Kidney capillary endothelial cell (primary cell): ENCODE measurements at regions not wholly inside any gene's neighbourhood (a gene's known extent, or its start where the extent isn't known, plus 50 kb on each side); places are given as distances from the start of the nearest gene placed in this dataset.

Experiments used
- DNase-seq: peaks from one replicate; pipeline ENCODE4 v3.0.0-alpha.2; 2018; ENCODE audit warnings: low spot score

DNA sequence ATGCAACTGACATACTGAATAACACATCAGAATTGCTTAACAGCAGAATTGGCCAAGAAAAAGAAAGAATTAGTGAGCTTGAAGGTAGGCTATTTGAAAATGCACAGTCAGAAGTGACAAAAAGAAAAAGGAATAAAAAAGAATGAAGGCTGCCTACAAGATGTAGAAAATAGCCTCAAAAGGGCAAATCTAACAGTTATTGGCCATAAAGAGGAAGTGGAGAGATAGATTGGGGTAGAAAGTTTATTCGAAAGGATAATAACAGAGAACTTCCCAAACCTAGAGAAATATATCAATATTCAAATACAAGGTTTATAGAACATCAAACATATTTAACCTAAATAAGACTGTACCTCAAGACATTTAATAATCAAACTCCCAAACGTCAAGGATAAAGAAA is 67.5 kb downstream of the ATP6V1G3 start:
- no peak for DNase-seq

DNA sequence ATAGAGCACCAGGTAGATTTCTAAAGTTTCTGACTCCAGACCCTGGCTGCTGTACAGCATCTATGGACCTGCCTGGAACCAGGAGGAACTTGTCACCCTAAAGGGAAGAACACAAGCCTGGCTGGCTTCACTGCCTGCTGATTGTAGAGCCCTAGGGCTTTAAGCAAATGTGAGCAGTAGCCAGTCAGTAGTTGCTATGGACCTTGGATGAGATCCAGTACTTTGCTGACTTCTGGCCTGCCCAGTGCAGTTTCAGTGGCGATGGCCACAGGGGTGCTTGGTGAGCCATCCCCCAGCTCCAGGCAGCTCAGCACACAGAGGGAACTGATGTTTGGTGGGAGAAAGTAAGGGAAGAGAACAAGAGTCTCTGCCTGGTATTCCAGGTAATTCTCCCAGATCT is 68.4 kb downstream of the ATP6V1G3 start:
- no peak for DNase-seq

DNA sequence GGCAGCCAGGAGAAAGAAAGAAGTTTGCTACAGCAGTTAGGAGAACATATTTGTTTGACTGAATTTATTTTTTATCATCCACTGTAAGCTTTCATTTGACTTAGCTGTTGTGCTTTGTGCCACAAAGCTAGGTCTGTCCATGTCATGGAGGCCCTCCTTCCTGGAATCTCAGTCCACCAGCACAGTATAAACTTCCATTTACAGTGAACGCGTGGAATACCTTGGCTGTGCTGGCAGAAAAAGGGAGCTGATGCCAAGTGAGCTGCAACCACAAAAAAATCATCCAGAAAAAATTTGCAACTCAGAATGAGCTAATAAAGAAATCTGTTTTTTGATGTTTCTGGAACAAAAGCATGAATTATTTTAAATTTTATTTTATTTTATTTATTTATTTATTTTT is 72.6 kb downstream of the ATP6V1G3 start:
- no peak for DNase-seq

DNA sequence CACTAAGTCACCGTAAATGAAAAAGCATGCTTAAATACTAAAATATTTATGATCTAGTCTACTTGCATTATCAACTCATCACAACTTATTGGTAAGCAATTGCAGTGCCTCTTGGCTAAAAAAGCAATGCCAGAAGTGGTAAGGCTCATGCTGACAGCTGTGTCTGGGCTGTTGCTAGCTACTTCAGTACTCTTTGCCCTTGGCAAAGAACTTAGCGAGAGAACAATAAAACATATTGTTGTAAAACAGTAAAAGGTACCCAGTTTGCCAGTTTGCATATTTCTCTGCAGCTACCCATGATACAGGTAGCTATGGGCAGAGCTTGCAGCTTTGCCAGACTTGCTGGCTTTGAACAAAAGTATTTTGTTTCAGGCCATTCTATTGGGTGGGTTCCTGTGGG is 73.1 kb downstream of the ATP6V1G3 start:
- no peak for DNase-seq

DNA sequence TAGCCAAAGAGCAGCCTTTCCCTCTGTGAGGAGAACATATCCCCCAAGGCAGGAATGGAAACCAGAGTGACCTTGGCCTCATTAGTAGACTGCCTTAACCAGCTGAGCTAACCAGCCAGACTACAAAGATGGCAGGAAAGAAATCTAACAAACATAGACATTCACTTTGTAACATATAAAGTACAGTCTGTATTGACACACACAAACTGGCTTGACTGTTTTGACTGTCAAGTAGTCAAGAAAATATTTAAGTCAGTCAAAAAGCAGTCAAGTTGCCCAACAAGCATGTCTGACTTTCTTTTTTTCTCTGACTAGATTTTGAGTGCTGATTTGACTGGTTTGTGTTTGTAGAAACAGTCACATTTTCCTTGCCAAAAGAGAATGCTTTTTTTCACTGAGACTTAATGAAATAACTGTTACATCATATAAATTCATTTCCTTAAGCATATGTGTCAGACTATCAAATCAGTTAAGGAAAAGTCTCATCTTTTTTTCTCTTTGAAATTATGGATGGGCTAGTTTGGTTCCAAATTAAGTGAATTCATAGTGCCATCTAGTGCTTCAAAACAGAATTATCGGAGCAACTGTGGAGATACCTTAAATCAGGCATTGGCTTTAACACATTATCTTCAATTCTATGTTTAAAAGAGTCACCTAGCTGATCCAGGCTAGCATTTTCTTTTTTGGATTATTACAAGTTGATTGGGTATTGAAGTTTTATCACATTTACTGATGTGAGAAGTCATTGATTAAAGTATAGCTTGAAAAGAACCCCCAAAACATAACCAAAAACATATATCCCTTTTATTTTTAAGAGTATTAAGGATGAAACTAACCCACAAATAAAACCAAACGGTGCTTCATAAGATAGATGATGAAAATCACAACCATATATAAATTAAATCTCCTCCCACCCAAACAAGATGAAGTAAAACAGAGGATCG is 75.0 kb downstream of the ATP6V1G3 start:
- peak; percentile 60 for DNase-seq

DNA sequence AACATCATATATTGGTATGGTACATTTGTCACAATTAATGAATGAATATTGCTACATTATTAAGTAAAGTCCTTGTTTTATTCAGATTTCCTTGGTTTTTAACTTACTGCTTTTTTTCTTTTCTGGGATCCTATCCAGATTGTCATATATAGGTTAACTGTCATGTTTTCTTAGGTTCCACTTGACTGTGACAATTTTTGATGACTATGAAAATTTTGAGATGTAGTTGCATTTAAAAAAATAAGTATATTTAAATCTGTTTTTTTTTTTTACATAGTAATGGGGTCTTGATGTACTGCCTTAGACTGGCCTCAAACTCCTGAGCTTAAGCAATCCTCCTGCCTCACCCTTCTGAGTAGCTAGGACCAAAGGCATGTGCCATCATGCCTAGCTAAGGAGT is 76.8 kb downstream of the ATP6V1G3 start:
- DNase-seq, result no peak

DNA sequence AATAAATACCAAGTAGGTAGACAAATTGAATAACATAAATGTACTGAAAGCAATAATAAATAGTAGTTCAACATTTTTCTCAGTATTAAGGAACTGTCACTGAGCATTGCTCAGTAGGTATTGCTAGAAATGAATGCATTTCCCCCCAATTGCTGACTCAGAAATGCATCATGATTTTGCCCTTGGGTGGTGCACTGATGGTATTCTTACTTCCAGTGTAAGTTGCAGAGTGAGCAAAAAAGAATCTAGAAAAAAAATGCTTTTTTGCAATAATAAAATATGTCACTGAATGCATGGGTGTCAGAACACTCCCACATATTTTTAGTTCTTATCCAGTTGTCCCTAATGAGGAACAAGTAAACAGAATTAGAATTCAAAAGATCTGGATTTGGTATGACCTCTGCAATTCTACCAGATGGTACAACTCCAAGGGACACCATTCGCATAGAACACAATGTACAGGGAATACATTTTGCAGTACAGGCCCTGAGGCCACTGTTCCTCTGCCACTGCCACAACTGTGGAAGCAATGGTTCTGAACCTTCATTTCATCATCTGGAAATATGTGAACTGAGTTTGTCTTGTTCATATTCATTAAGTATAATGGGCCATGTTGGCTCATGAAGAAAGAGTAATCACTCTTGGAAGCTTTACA is 78.0 kb downstream of the ATP6V1G3 start:
- DNase-seq, result peak; percentile 42

DNA sequence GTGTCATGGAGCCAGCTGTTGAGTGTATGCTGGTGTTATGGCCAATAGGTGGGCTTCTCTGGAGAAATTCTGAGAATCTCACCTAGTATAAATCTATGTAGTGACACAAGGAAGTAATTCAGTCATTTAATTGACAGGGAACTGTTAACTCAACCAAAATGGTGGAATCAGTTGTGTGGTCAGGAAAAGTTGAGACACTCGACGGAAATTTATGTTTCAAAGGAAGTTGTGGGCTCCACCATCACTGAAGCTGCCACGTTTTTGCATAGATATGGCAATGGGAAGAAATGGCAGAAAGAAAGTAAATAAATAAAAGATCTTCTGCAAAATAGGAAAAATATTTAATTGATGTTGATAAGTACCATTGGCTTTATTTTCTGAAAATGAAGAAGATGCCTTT is 84.5 kb downstream of the ATP6V1G3 start:
- no peak for DNase-seq

DNA sequence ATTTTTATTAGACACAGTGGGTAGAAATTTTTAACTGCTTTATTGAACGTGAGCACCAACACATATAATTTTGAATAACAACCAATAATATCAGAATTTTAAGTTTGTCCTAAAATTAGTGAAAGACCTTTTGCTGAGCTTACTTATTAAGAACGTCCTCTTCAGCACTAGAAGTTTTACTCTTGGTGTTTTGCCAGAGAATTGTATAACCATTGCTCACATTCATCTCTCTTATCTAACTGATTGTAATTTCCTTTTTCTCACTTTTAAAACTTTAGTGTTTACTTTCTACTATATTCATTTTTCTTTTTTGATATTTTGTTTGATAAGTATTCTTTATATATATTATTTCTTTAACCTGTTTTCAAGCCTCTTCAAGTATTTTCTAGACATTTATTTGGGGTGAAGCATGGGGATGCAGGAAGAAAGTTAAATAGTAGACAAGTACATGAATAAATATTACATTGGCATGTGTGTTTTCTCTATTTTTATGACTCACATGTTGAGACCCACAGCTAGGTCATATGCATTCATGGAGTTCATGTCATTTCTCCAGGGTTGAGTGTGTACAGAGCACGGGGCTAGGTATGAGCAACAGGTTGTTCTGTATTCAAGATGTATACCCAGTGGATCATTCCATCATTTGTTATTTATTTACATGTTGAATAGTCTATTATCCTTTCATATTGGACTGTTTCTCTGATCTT is 90.6 kb downstream of the ATP6V1G3 start:
- DNase-seq, result no peak

DNA sequence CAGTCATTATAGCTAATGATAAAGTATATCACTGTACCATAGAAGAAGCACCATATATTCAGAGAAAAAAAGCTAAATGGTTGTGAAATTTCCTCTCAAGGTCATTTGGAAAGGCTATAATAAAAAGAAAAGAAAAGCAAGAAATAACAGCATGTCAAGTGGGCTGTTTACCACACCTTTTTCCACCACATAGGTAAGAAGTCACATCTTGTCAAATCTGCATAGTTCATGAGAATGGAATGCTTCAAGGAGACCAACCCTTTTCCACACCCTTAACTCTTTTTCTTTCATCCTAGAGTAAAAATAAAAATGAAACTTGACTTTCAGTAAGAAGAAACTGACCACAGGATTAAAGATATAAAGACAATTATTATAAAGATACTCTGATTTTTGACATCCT is 91.2 kb downstream of the ATP6V1G3 start:
- no peak for DNase-seq

DNA sequence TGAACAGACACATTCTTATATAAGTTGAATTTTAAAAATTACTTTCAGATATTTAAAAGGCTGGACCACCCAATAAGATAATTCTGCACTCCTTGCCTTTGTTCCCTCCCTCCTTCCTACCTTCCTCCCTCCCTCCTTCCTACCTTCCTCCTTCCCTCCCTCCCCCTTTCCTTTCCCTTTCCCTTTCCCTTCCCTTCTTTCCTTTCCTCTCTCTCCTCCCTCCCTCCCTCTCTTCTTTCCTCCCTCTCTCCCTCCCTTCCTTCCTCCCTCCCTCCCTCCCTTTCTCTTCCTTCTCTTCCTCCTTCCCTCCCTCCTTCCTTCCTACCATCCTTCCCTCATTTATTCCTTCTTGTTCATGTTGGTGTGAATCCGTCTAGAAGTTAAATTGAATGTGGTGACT is 93.0 kb downstream of the ATP6V1G3 start:
- DNase-seq, result no peak

DNA sequence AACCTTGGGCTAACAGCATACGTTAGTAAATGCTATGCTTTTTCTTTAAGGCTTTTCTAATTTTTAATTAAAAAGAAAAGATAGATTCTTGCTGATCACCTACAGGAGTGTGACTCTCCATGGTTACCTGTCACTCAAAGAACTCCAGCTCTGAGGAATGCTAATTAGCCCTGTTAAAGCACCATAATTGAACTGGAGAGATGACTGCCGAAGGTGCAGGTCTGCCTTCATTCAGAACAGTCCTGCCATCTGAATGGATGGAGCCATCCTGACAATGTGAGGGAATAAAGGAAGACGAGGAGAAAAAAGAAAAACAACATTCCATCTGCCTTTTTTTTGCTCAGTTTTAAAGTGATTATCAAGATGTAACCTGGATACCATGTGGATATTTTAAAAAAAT is 94.6 kb downstream of the ATP6V1G3 start:
- no peak for DNase-seq

DNA sequence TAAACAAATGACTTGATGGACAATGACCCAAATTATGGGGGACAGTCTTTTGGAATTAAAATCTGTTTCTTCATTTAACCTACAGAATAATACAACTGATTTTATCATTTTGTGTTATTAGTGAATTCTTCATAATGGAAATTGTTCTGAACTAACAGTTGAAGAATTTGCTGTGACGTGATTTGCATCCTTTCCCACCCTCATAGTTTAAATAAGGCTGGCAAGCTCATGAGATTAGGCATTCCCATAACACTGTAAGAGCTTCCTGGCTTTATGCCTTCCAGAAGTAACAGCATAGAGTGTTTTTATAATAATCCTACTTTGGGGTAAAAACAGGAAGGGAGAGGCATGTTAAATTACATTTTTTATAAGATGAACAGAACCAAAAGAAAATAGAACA is 95.7 kb downstream of the ATP6V1G3 start:
- DNase-seq, result peak; percentile 60

DNA sequence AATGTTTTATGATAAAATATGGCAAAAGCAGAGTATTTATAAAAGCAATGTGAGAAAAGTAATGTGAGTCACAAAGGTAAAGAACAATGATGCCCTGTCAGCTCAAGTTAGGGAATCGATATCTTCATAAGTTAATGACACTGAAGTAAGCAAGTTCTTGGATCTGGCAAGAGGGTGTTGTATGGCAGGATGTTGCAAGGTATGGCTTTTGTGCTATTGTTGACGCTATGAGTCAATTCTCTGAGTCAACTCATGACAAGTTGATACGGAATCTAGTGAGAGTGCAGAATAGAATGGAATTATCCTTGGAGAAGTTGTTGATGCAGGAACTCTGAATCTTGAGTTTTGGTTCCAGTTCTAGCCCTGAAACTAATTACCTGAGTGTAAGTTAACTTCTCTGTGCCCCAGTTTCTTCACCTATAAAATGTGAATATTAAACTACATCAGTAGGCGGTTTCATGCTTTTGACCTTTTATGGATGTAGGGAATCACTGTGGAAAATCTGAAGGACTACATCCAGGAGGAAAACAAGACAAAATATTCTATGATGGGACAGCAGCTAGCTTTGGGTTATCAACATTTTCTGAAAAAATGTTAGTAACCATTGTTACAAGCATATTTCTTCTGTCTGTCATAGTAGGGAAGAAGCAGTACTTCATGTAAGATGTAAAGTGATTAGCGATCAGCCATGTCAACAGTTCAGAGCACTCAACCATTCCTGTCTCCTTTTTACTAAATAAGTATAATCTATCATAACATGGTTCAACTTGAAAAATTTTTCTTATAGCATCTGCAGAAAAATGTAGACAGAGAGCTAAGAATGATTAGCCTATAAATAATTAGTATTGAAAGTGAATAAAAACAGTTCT is 96.9 kb downstream of the ATP6V1G3 start:
- DNase-seq, result peak; percentile 92

DNA sequence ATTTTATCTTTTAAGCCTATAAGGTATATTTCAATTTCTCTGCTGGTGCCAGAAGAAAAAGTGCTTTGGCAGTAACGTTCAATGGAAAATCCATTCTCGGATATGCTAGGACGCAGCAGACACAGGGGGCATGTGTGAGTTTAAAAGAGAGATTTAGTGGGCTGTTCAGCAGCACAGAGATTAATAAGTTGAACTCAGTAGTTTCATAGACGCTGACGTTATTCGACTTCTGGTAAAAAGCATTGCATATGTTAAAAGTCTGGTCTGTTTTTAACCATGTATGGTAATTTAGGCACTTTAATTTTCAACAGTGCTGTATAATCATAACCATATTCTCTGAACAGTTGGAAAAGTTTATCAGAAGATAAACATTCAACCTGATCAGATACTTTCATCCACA is 99.6 kb downstream of the ATP6V1G3 start:
- no peak for DNase-seq

DNA sequence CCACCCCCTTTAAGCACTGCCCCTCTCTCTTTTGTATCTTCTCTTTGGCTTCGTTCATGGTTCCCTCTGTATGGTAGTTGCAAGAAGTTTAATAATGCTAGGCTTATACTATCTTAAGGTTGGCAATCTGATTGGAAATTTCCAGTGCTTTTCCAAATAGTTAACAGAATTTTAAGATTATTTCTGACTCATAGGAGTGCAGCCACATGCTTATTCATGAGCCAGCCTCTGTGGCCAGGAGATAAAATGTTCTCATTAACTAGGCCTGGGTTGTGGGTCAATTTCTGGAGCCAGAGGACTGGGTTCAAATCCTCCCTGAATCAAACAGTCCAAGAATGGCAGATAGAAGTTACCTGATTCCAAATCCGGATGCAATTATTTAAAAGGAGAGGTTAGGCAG is 103.1 kb downstream of the ATP6V1G3 start:
- DNase-seq, result no peak

DNA sequence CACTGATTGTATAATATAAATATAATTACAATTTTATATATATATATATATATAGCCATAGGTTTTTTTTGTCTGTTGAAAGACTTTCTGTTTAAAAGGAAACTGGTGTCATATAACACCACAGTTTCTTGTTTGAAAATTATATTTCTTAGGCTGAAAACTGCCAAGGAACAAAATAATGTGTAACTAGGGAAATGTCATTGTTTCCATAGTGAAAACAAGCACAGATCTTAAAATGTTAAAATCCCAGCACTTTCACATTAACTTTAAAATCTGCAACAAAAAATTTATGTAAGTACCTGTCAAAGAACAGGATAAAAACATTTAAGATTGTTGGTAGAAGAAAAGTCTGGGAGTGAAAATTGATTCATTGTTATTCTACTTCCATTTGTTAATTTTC is 104.2 kb downstream of the ATP6V1G3 start:
- no peak for DNase-seq

DNA sequence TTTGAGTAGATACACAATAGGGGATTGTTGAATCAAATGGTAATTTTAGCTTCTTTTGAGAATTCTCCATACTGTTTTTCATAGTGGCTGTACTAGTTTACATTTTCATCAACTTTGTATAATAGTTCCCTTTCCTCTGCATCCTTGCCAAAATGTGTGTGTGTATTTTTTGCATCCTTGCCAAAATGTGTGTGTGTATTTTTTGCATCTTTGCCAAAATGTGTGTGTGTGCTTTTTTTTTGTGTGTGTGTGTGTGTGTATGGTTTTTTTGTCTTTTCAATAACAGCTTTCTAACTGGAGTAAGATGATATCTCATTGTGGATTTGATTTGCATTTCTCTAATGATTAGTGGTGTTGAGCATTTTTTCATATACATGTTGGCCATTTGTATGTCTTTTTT is 105.4 kb downstream of the ATP6V1G3 start:
- DNase-seq, result no peak

DNA sequence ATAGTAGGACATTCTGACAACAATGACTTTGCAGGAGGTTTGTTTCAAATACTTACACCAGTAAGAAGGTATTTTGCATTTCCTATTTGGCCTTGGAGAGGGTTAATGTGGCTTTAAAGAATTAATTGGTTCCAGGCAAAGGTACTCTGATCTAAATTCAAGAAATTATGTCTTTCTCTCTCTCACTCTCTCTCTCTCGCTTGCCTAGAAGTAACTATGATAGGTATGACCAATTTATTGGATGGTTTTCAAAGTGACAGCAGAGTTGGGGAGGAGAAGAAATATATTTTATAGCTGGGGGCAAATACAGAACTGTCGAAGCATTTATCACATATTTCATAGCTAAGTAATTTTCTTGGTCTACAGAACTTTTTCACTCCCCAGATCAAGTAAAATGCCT is 116.0 kb downstream of the ATP6V1G3 start:
- no peak for DNase-seq

DNA sequence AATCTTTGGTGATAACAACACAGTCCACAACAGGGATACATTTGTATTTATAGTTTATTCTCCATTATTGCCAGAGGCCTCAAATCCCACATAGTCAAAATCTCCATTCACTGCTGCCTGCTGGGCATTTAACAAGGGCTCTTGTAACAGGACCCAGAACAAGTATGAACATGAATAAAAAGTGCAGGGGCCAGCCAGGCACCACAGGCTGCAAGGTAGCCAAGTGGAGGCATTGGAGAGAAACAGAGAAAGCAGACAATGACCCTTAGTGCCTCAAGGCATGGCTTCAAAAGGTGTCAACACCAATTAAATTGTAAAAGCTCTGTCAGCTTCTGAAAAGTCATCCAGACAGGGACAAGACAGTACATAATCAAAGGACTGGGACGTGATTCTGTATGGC is 116.8 kb downstream of the ATP6V1G3 start:
- no peak for DNase-seq

DNA sequence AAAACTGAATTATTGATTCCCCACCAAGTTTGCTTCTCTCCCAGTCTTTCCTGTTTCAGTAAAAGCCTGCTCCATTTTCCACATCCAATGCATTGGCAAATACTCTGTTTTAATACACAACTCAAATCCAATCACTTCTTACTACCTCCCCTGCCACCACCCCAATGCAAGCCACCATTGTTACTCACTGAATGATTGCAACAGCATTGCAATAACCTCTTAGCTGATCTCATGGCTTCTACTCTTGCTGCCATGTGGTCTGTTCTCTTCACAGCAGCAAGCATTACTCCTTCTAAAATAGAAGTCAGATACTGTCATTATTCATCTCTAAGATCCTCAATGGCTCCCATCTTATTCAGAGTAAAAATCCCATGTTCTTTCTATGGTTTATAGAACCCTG is 123.4 kb downstream of the ATP6V1G3 start:
- no peak for DNase-seq

DNA sequence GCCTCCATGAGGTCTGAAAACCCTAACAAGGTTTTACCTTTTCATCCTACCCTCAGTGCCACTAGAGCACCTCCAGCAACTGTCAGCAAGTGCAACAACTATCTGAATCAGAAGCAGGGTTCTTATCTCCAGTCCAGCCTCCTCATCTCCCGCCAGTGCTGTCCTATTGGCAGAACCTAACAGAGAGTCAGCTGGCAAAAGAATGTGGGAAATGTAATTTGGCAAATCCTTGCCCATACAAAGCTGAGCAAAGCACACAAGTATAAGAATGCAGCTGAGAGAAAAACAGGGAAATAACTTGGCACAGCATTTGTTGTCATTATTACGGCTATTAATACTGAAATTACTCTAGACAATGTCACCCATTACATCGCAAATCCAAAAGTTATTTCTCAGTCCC is 124.2 kb downstream of the ATP6V1G3 start:
- DNase-seq, result no peak
